Large intestine (tissue), 3 donors: ENCODE measurements at regions not wholly inside any gene's neighbourhood (a gene's known extent, or its start where the extent isn't known, plus 50 kb on each side); places are given as distances from the start of the nearest gene placed in this dataset.
"Not testable (repeated sequence)": the region's sequence is repeated elsewhere in the genome, so short reads cannot be mapped to it uniquely, and the experiment has no call there.

Experiments
- DNase-seq, 2 donors: peaks; one replicate each; pipeline versions ENCODE4 v3.0.0 to v3.0.0-alpha.2; 2013
- H3K27ac ChIP-seq: one replicate; pipeline ENCODE4 v1.5.1; 2013; ENCODE audit warnings: low read length
- H3K27me3 ChIP-seq: 2 replicates; pipeline ENCODE4 v1.6.1; 2013; ENCODE audit warnings: low read length; ENCODE audit not compliant: control insufficient read depth, insufficient read depth
- H3K36me3 ChIP-seq: 2 replicates; pipeline ENCODE4 v1.6.1; 2013; ENCODE audit warnings: low read length; ENCODE audit not compliant: control insufficient read depth, insufficient read depth
- H3K4me1 ChIP-seq: one replicate; pipeline ENCODE4 v1.6.1; 2013; ENCODE audit warnings: low read length; ENCODE audit not compliant: control insufficient read depth, insufficient read depth
- H3K4me3 ChIP-seq: one replicate; pipeline ENCODE4 v1.5.1; 2013; ENCODE audit warnings: low read length
- H3K9me3 ChIP-seq: one replicate; pipeline ENCODE4 v1.6.1; 2013; ENCODE audit warnings: mild to moderate bottlenecking, low read depth, low read length, moderate library complexity; ENCODE audit not compliant: control insufficient read depth
- WGBS: methylation state at CpG from one replicate; pipeline ENCODE4 v1.1.5; 2013; ENCODE audit warnings: low lambda C conversion rate; ENCODE audit not compliant: insufficient coverage; 5-methylcytosine and 5-hydroxymethylcytosine counted together

DNA sequence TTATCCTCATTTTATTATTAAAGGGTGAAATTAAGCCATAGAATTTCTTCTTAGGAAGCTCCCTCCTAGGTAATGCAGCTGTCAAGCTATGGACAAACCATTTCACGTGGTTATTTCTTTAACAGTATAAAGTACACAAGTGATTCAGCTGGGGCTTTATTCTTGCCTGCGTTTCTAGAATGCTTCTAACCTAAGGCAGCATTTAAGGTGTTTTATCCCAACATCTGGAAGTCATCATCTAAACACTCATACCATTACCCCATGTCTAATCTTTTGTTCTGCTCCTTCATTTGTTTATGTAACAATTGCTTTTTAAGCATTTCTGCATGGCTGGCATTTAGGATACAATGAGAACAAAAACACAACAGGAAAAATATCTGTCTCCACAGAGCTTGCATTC is 829.2 kb upstream of the ADAMTS5 start:
- H3K4me3 ChIP-seq, result no peak overlapping the region
- no peaks in the 10 kb centered on the region for H3K27me3 ChIP-seq
- no peak for DNase-seq
- 33% methylated on average over 2 of the region's 2 CpGs for WGBS
- no peak overlapping the region for H3K27ac ChIP-seq
- no peaks in the 10 kb centered on the region for H3K36me3 ChIP-seq
- no peaks in the 10 kb centered on the region for H3K9me3 ChIP-seq
- H3K4me1 ChIP-seq, result no peaks in the 10 kb centered on the region

DNA sequence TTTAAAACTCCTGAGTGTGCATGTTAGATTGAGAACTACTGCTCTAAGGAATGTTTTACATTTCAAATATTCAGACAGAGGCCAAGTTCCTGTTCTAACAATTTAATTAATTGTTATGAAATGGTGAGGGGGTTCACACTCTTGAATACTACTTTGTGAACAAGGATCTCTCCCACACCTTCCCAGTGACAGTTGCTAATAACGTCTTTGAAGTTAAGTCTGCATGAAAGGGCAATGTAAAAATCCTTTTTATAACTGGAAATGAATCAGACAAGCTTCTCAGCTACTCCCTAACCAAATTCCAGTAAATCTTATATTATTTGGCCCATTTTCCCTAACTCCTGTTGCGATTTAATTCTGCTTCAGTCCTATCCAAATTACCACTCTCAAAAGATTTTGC is 828.5 kb upstream of the ADAMTS5 start:
- no peaks in the 10 kb centered on the region for H3K36me3 ChIP-seq
- no peak overlapping the region for H3K27ac ChIP-seq
- no peaks in the 10 kb centered on the region for H3K9me3 ChIP-seq
- H3K4me3 ChIP-seq, result no peak overlapping the region
- no peaks in the 10 kb centered on the region for H3K27me3 ChIP-seq
- no peaks in the 10 kb centered on the region for H3K4me1 ChIP-seq
- no peak for DNase-seq
- 63% methylated on average over 1 of the region's 2 CpGs for WGBS

DNA sequence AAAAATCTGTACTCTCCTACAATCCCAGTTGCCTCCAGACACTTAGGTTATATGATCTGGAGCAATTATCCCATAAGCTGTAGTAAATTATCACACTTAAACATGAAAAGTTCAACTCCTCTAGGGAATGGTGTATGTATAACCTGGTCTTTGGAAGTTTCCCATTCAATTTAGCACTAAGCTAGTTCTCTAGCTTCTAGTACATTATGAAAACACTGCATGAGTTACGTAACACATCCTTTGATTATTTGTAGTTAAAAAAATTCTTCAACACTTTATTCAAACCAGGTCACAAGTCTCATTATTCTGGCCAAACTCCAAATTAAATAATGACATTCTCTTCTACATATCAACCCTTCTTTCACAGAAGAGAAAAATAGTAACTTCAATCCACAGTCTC is 827.0 kb upstream of the ADAMTS5 start:
- Histone ChIP-seq H3K4me1 (no peaks in the 10 kb centered on the region), H3K9me3 (no peaks in the 10 kb centered on the region), H3K4me3 (no peak overlapping the region), H3K27me3 (no peaks in the 10 kb centered on the region), H3K27ac (no peak overlapping the region), H3K36me3 (no peaks in the 10 kb centered on the region)
- DNase-seq, result no peak
- 50% methylated on average over 1 of the region's 1 CpG for WGBS

DNA sequence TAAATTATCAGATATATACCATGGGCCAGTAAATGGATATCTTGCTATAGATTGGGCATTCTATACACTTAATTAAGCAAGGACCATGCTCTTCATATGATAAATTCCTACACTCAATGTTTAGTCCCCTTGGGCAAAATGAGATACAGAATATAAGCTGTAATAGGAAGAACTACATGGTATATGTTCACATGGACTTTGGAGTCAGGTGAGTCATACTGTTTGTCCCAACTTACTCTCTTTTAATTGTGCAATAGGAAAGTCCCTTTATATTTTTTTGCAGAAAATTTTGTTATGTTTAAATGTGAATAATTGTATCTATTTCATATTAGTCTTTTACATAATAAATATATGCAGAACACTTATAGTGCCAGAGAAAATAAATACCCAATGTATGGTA is 820.2 kb upstream of the ADAMTS5 start:
- Histone ChIP-seq H3K4me1 (peaks cover 4% of the 10 kb centered on the region), H3K9me3 (no peaks in the 10 kb centered on the region), H3K27ac (no peak overlapping the region), H3K27me3 (no peaks in the 10 kb centered on the region), H3K36me3 (no peaks in the 10 kb centered on the region), H3K4me3 (no peak overlapping the region)
- peak; percentile 22 to 44 for DNase-seq

DNA sequence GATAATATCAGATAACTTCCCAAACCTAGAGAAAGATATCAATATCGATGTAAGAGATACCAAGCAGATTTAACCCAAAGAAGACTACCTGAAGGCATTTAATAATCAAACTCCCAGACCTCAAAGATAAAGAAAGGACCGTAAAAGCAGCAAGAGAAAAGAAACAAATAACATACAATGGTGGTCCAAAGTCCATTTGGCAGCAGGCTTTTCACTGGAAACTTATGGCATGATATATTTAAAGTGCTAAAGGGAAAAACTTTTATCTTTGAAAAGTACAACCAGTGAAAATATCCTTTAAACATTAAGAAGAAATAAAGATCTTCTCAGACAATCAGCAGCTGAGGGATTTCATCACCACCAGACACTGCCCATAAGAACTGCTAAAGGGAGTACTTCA is 812.7 kb upstream of the ADAMTS5 start:
- peak; percentile 11 to 51 for DNase-seq
- no CpG with 5 or more reads among the region's 2 CpGs for WGBS
- H3K9me3 ChIP-seq, result no peaks in the 10 kb centered on the region
- H3K27ac ChIP-seq, result peak overlapping the region; percentile 24
- no peaks in the 10 kb centered on the region for H3K4me1 ChIP-seq
- H3K36me3 ChIP-seq, result no peaks in the 10 kb centered on the region
- H3K4me3 ChIP-seq, result no peak overlapping the region
- H3K27me3 ChIP-seq, result no peaks in the 10 kb centered on the region

DNA sequence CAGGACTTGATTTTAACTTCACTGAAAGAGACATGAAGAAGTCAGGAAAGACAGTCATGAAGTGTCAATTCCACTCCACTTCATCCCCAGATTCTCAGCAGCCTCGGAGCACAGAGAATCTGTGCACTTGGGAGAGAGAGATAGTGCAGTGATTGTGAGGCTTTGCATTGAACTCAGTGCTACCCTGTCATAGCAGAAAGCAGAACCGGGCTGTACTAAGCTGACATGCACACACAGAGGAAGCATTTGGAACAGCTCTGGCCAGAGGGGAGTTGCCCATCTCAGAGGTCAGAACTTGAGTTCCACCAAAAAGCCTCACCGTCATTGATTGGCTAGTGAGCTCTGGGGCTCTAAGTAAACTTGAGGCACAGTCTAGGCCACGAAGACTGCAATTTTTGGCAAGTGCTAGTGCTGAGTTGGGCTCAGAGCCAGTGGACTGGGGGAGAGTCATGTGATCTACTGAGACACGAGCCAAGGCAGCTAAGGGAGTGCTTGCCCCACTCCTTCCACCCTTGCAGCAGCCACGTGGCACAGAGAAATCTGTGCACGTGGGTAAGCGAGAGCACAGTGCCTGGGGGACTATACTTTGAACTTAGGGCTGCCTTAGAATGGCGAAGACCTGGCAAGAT is 810.2 kb upstream of the ADAMTS5 start:
- H3K27ac ChIP-seq, result no peak overlapping the region
- WGBS, result 100% methylated on average over 1 of the region's 9 CpGs
- no peaks in the 10 kb centered on the region for H3K36me3 ChIP-seq
- no peaks in the 10 kb centered on the region for H3K4me1 ChIP-seq
- H3K9me3 ChIP-seq, result no peaks in the 10 kb centered on the region
- DNase-seq, result no peak
- no peak overlapping the region for H3K4me3 ChIP-seq
- no peaks in the 10 kb centered on the region for H3K27me3 ChIP-seq

DNA sequence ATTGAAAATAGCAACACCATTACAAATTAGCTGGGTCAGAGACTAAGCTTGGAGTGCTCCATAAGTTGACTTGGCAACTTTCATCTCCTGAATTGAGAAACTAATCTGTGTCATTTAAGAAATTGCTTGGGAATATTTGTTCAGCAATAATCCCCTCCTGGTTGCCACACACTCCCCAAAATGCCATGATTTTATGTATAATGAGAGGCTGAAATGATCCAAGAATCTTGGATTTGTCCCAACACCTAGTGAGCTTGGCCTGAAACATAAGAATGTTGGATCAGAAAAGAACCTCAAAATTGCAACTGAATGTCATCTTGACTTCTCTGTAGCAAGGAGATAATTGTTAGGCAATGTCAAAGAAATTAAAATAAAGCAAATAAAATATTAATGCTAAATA is 805.9 kb upstream of the ADAMTS5 start:
- no peaks in the 10 kb centered on the region for H3K4me1 ChIP-seq
- no peak for DNase-seq
- no peak overlapping the region for H3K4me3 ChIP-seq
- H3K27ac ChIP-seq, result no peak overlapping the region
- no peaks in the 10 kb centered on the region for H3K36me3 ChIP-seq
- H3K9me3 ChIP-seq, result no peaks in the 10 kb centered on the region
- H3K27me3 ChIP-seq, result no peaks in the 10 kb centered on the region

DNA sequence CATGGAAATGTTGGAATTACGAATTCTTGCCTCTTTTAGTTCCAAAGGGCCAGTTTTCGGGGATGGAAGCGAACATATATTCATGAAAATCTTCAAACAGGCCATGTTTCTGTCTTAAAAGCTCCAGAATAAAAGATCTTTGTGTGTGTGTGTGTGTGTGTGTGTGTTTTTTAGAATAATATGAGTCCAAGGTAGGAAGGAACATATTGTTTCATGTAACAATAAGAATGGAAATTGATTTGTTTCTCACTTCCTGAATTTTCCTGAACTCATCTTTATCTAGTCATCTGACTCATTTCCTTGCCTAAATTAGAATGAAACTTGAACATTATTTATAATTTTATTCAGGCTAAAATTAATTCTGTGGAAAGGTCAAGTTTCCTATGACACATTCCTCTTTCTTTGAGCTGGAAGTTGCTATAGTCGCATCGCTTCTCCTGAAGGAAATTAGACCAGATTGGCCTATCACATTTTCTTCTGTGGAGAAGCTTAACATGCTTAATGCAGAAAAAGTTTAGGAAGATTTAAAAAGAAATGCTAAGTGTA is 805.1 kb upstream of the ADAMTS5 start:
- WGBS, result 92% methylated on average over 5 of the region's 5 CpGs
- no peak overlapping the region for H3K27ac ChIP-seq
- DNase-seq, result no peak

DNA sequence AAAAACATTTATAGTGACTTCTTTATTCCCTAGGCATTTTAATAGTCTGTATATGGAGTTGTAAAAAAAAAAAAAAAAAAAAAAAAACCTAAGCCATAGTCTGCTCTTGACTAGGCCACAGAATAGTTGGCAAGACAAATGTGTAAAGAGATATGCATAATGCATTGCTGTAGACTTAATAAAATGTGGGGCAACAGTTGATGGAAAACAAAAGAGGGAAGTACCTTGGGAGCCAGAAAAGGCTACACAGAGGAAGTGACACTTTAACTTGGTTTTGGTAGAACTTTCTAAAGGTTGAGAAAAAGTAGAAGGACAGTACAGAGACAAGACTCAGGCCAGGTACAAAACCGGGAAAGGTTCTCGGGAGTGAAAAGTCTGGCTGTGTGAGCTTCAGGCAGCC is 802.9 kb upstream of the ADAMTS5 start:
- no peaks in the 10 kb centered on the region for H3K27me3 ChIP-seq
- no peaks in the 10 kb centered on the region for H3K36me3 ChIP-seq
- no peak overlapping the region for H3K4me3 ChIP-seq
- H3K4me1 ChIP-seq, result no peaks in the 10 kb centered on the region
- no peak for DNase-seq
- no CpG with 5 or more reads among the region's 2 CpGs for WGBS
- H3K27ac ChIP-seq, result no peak overlapping the region
- no peaks in the 10 kb centered on the region for H3K9me3 ChIP-seq

More for the DNA sequence above, 805.1 kb upstream of the ADAMTS5 start:
- no peaks in the 10 kb centered on the region for H3K4me1 ChIP-seq
- no peaks in the 10 kb centered on the region for H3K27me3 ChIP-seq
- H3K9me3 ChIP-seq, result no peaks in the 10 kb centered on the region
- H3K36me3 ChIP-seq, result no peaks in the 10 kb centered on the region
- H3K4me3 ChIP-seq, result no peak overlapping the region

DNA sequence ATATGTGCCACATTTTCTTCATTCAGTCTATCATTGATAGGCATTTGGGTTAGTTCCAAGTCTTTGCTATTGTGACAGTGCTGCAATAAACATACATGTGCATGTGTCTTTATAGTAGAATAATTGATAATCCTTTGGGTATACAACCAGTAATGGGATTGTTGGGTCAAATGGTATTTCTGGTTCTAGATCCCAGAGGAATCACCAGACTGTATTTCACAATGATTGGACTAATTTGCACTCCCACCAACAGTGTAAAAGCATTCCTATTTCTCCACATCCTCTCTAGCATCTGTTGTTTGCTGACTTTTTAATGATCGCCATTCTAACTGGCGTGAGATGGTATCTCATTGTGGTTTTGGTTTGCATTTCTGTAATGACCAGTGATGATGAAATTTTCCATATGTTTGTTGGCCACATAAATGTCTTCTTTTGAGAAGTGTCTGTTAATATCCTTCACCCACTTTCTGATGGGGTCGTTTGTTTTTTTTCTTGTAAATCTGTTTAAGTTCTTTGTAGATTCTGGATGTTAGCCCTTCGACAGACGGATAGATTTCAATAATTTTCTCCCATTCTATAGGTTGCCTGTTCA is 801.3 kb upstream of the ADAMTS5 start:
- H3K27ac ChIP-seq, H3K9me3 ChIP-seq, H3K36me3 ChIP-seq, H3K27me3 ChIP-seq, H3K4me1 ChIP-seq, DNase-seq, H3K4me3 ChIP-seq: not testable (repeated sequence)
- WGBS, result 100% methylated on average over 2 of the region's 5 CpGs

DNA sequence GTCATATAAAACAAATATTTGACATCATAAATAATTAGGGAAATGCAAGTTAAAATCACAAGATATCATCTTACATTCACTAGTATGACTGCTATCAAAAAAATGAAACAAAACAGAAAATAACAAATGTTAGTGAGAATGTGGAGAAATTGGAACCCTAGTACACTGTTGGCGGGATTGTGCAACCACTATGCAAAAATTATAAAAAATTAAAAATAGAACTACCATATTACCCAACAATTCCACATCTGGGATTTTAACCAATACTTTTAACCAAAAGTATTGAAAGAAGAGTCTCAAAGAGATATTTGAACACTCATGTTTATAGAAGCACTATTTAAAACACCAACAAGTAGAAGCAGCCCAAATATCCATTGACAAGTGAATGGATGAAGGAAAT is 797.2 kb upstream of the ADAMTS5 start:
- no CpG with 5 or more reads among the region's 1 CpG for WGBS
- H3K36me3 ChIP-seq, result no peaks in the 10 kb centered on the region
- no peaks in the 10 kb centered on the region for H3K9me3 ChIP-seq
- H3K27ac ChIP-seq, result no peak overlapping the region
- H3K4me1 ChIP-seq, result no peaks in the 10 kb centered on the region
- DNase-seq, result no peak
- no peaks in the 10 kb centered on the region for H3K27me3 ChIP-seq
- H3K4me3 ChIP-seq, result no peak overlapping the region
